K562 (cell line): ENCODE measurements at regions not wholly inside any gene's neighbourhood (a gene's known extent, or its start where the extent isn't known, plus 50 kb on each side); places are given as distances from the start of the nearest gene placed in this dataset.
A peak's percentile ranks its signal among the peaks of the same experiment; 100 is the strongest.

Experiments
- BCLAF1 ChIP-seq, 2 experiments: fragments of 450-650 bp in 1 of 2; IDR thresholded peaks; 2 replicates each; pipeline ENCODE4 v1.6.1; 2011 to 2017; ENCODE audit warnings: low read depth in 2 of 2, antibody characterized with exemption in 1 of 2, borderline replicate concordance in 1 of 2, low read length in 1 of 2, mild to moderate bottlenecking in 1 of 2, mixed read lengths in 1 of 2; ENCODE audit not compliant: control insufficient read depth in 1 of 2
- BDP1 ChIP-seq: IDR thresholded peaks from 3 replicates; pipeline ENCODE4 v1.6.1; 2011; ENCODE audit not compliant: insufficient read length, insufficient read depth
- CGGBP1 ChIP-seq: fragments of 250-450 bp; sonication (Bioruptor Pico); IDR thresholded peaks from 2 replicates; pipeline ENCODE4 v1.9.0; 2021; ENCODE audit warnings: mild to moderate bottlenecking
- CREB3 ChIP-seq: fragments of 450-650 bp; conservative IDR thresholded peaks from 2 replicates; pipeline ENCODE4 v1.6.1; 2016; ENCODE audit warnings: missing genetic modification characterization, low read depth, mild to moderate bottlenecking, missing compliant biosample characterization, moderate library complexity
- CREM ChIP-seq: IDR thresholded peaks from 2 replicates; pipeline ENCODE4 v1.6.1; 2014; ENCODE audit warnings: antibody characterized with exemption, low read depth
- HNRNPL ChIP-seq: fragments of 200-400 bp; formaldehyde crosslinking; IDR thresholded peaks from 2 replicates; pipeline ENCODE4 v1.6.1; 2017; ENCODE audit warnings: low read depth, mild to moderate bottlenecking, low read length
- MTA1 ChIP-seq: fragments of 450-650 bp; IDR thresholded peaks from 2 replicates; pipeline ENCODE4 v1.6.1; 2017; ENCODE audit warnings: borderline replicate concordance
- MTA3 ChIP-seq: fragments of 450-650 bp; formaldehyde crosslinking; IDR thresholded peaks from 2 replicates; pipeline ENCODE4 v1.6.1; 2017; ENCODE audit warnings: mild to moderate bottlenecking, borderline replicate concordance
- NFE2 ChIP-seq: IDR thresholded peaks from 2 replicates; pipeline ENCODE4 v1.6.1; 2014; ENCODE audit warnings: antibody characterized with exemption, low read depth
- NR0B1 ChIP-seq: fragments of 450-650 bp; IDR thresholded peaks from one replicate; pipeline ENCODE4 v1.6.1; 2018; ENCODE audit warnings: mild to moderate bottlenecking, moderate library complexity; ENCODE audit not compliant: partially characterized antibody
- NR3C1 ChIP-seq: sonication (generic); formaldehyde crosslinking; IDR thresholded peaks from 2 replicates; pipeline ENCODE4 v1.8.1; 2022; ENCODE audit warnings: missing genetic modification reagents
- SLC30A9 ChIP-seq: fragments of 250-450 bp; sonication (Bioruptor Pico); IDR thresholded peaks from 2 replicates; pipeline ENCODE4 v1.8.0; 2022; ENCODE audit warnings: mild to moderate bottlenecking, moderate library complexity
- SMARCC2 ChIP-seq: fragments of 450-650 bp; IDR thresholded peaks from 2 replicates; pipeline ENCODE4 v1.6.1; 2017; ENCODE audit warnings: antibody characterized with exemption, moderate library complexity, mild to moderate bottlenecking, low read depth
- TCF7L2 ChIP-seq: fragments of 150-350 bp; IDR thresholded peaks from 2 replicates; pipeline ENCODE4 v1.6.1; 2016; ENCODE audit warnings: low read depth, mild to moderate bottlenecking, low read length, moderate library complexity
- ZNF57 ChIP-seq: fragments of 450-650 bp; formaldehyde crosslinking; IDR thresholded peaks from 2 replicates; pipeline ENCODE4 v1.4.0; 2020; ENCODE audit warnings: mild to moderate bottlenecking, moderate library complexity
- ZNF592 ChIP-seq: fragments of 450-650 bp; IDR thresholded peaks from 2 replicates; pipeline ENCODE4 v1.6.1; 2017; ENCODE audit warnings: antibody characterized with exemption, mild to moderate bottlenecking
- ZNF699 ChIP-seq: fragments of 250-450 bp; sonication (Bioruptor Pico); IDR thresholded peaks from 2 replicates; pipeline ENCODE4 v1.8.0; 2021; ENCODE audit warnings: mild to moderate bottlenecking, moderate library complexity; ENCODE audit not compliant: insufficient replicate concordance

- TF ChIP-seq ZNF592 (no peak; the same call in 1 of the 2 replicates), TCF7L2 (no peak), CGGBP1 (CRISPR knock-in tag) (peak; percentile 83), SMARCC2 (no peak), ZNF699 (CRISPR knock-in tag) (no peak), ZNF57 (CRISPR knock-in tag) (no peak), NFE2 (no peak; the same call in 1 of the 2 replicates), SLC30A9 (CRISPR knock-in tag) (no peak), MTA1 (peak; percentile 14), NR0B1 (no peak), CREB3 (tag) (no peak), BCLAF1 (IDR thresholded peaks at IDR 0.05; ENCODE audit: borderline replicate concordance in 1 of 2, control insufficient read depth in 1 of 2, low read depth in 2 of 2, low read length in 1 of 2) (peak in 1 of 2 experiments; percentile 36; a peak in 1 of 4 replicates), NR3C1 (CRISPR knock-in tag) (no peak), CREM (peak; percentile 81), HNRNPL (peak; percentile 62; the same call in 1 of the 2 replicates), MTA3 (peak; percentile 82), BDP1 (no peak)
Observed at GRCh38 chr6:27836783-27837624, 75.2 kb downstream of the OR2B2 start (continued).
